AG04450 (cell line): ENCODE measurements at regions not wholly inside any gene's neighbourhood (a gene's known extent, or its start where the extent isn't known, plus 50 kb on each side); places are given as distances from the start of the nearest gene placed in this dataset.
A peak's percentile ranks its signal among the peaks of the same experiment; 100 is the strongest.

Source experiments
- CTCF ChIA-PET: fragments of 300-600, 350-600 bp; formaldehyde crosslinking; extraction: SDS; loops from one replicate; lab custom pipeline; 2022; ENCODE audit warnings: antibody characterized with exemption, inconsistent platforms; lab: Charles Lee
- POLR2A ChIA-PET: fragments of 350-600 bp; formaldehyde crosslinking; extraction: SDS; loops from one replicate; lab custom pipeline; 2021; ENCODE audit warnings: antibody characterized with exemption, inconsistent platforms; lab: Yijun Ruan, JAX
- DNase-seq: peaks from one replicate; pipeline ENCODE4 v3.0.0-alpha.2; 2011; ENCODE audit warnings: low read depth, low spot score
- H3K27ac ChIP-seq: one replicate; pipeline ENCODE4 v1.5.1; 2012; ENCODE audit warnings: low read depth, low read length, control low read depth
- H3K27me3 ChIP-seq: one replicate; pipeline ENCODE4 v1.6.0; 2012; ENCODE audit warnings: low read length; ENCODE audit not compliant: control insufficient read depth, insufficient read depth
- H3K4me3 ChIP-seq: 2 replicates; pipeline ENCODE4 v1.5.1; 2011; ENCODE audit warnings: mild to moderate bottlenecking, low read depth, low read length, control low read depth
- H3K9me3 ChIP-seq: 2 replicates; pipeline ENCODE4 v1.5.1; 2012; ENCODE audit warnings: low read length; ENCODE audit not compliant: control insufficient read depth, insufficient read depth
- TF ChIP-seq, protein P1 (sequence below): IDR thresholded peaks from 2 replicates; pipeline ENCODE4 v1.5.1; 2011; ENCODE audit warnings: low read depth, low read length, control low read depth, inconsistent platforms

- no peak overlapping the region for H3K4me3 ChIP-seq
- no peak for DNase-seq
- H3K27ac ChIP-seq, result peak overlapping the region; percentile 68
- TF ChIP-seq, protein P1, sequence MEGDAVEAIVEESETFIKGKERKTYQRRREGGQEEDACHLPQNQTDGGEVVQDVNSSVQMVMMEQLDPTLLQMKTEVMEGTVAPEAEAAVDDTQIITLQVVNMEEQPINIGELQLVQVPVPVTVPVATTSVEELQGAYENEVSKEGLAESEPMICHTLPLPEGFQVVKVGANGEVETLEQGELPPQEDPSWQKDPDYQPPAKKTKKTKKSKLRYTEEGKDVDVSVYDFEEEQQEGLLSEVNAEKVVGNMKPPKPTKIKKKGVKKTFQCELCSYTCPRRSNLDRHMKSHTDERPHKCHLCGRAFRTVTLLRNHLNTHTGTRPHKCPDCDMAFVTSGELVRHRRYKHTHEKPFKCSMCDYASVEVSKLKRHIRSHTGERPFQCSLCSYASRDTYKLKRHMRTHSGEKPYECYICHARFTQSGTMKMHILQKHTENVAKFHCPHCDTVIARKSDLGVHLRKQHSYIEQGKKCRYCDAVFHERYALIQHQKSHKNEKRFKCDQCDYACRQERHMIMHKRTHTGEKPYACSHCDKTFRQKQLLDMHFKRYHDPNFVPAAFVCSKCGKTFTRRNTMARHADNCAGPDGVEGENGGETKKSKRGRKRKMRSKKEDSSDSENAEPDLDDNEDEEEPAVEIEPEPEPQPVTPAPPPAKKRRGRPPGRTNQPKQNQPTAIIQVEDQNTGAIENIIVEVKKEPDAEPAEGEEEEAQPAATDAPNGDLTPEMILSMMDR, result no peak
- H3K9me3 ChIP-seq, result no peaks in the 10 kb centered on the region
- CTCF ChIA-PET, result no interaction called here
- POLR2A ChIA-PET, result no interaction called here
- no peaks in the 10 kb centered on the region for H3K27me3 ChIP-seq
Observed at GRCh38 chr4:123554801-123555232, 158.2 kb downstream of the SPRY1 start.

- Histone ChIP-seq H3K9me3 (no peaks in the 10 kb centered on the region), H3K27ac (peak overlapping the region; percentile 68), H3K4me3 (no peak overlapping the region), H3K27me3 (no peaks in the 10 kb centered on the region)
- POLR2A ChIA-PET, result no interaction called here
- CTCF ChIA-PET, result no interaction called here
- TF ChIP-seq, protein P1, result no peak
- DNase-seq, result peak; percentile 21
Observed at GRCh38 chr4:123555233-123555806, 158.7 kb downstream of the SPRY1 start.

- H3K4me3 ChIP-seq, result no peak overlapping the region
- H3K9me3 ChIP-seq, result no peaks in the 10 kb centered on the region
- H3K27me3 ChIP-seq, result no peaks in the 10 kb centered on the region
- no peak overlapping the region for H3K27ac ChIP-seq
- TF ChIP-seq, protein P1, result no peak
- POLR2A ChIA-PET, result no interaction called here
- CTCF ChIA-PET, result no interaction called here
- DNase-seq, result no peak
Observed at GRCh38 chr4:123555807-123556273, 159.2 kb downstream of the SPRY1 start.

GRCh38 chr4:123556526-123556925 lies 159.9 kb downstream of the SPRY1 start:
- H3K27me3 ChIP-seq, result no peaks in the 10 kb centered on the region
- TF ChIP-seq, protein P1, result no peak
- H3K9me3 ChIP-seq, result no peaks in the 10 kb centered on the region
- CTCF ChIA-PET, result no interaction called here
- no peak for DNase-seq
- POLR2A ChIA-PET, result no interaction called here
- H3K4me3 ChIP-seq, result no peak overlapping the region
- H3K27ac ChIP-seq, result no peak overlapping the region

DNA sequence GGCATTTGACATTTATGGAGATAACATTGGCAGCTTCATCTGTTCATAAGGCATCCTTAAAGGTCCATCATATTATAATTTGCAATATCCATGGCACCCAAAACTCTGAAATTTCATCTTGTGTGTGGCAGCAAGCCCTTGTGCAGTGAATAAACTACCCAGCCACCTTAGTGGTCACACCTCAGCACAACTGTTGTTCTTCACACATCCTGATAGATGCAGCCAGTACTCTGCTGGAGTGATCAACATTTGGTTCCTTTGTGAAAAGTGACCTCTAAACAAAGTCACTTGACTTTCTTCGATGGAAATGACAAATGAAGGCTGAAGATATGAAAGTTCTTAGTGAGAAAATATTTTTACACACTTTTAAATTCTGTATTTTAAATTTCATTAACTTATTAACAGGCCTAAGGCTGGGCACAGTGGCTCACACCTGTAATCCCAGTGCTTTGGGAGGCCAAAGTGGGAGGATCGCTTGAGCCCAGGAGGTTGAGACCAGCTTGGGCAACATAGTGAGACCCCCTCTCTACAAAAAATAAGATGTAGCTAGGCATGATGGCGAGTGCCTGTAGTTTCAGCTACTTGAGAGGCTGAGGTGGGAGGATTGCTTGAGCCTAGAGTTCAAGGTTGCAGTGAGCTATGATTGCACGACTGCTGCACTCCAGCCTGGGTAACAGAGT lies 161.4 kb downstream of the SPRY1 start:
- DNase-seq, result no peak
- Histone ChIP-seq H3K27ac (no peak overlapping the region), H3K27me3 (no peaks in the 10 kb centered on the region), H3K4me3 (no peak overlapping the region), H3K9me3 (no peaks in the 10 kb centered on the region)
- ChIA-PET CTCF (interaction anchor here (0.6 kb wide), 1 partner anchor 222 kb away, joined by 4 read pairs; no protein-coding TSS in a partner anchor), POLR2A (no interaction called here)
- TF ChIP-seq, protein P1, result no peak
